Hepatocyte (in vitro differentiated cells): ENCODE measurements at regions not wholly inside any gene's neighbourhood (a gene's known extent, or its start where the extent isn't known, plus 50 kb on each side); places are given as distances from the start of the nearest gene placed in this dataset.

Experiments used
- EZH2 ChIP-seq: fragments of 200-600 bp; sonication (generic); IDR thresholded peaks from 2 replicates; pipeline ENCODE4 v1.6.1; 2016; ENCODE audit warnings: antibody characterized with exemption, mild to moderate bottlenecking, borderline replicate concordance
- EZH2phosphoT487 ChIP-seq: fragments of 200-600 bp; sonication (generic); IDR thresholded peaks from one replicate; pipeline ENCODE4 v1.6.1; 2018; ENCODE audit warnings: antibody characterized with exemption, mild to moderate bottlenecking, low read depth, moderate library complexity; ENCODE audit not compliant: unreplicated experiment, severe bottlenecking
- TF ChIP-seq, protein P1 (sequence below): fragments of 200-600 bp; sonication (generic); IDR thresholded peaks from 2 replicates; pipeline ENCODE4 v1.5.1; 2016; ENCODE audit warnings: antibody characterized with exemption, mild to moderate bottlenecking; ENCODE audit not compliant: poor library complexity

DNA sequence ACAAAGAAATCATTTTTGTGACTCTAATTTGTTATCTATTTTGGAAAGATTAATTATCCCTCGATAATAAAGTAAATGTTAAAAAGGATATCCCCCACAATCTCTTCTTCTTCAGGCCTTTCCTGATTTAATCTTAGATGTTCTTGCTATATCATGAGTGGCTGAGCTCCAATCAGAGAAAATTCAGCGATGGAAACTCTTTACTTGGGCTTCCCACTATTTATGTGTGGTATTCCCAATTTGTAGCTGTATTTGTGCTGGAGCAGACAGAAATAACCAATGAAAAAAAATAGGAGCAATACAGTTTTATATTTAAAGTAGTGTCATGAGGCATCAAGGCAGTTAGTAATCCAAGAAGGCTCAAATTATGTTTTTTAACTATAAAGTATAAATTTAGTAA is 539.1 kb downstream of the PRKD1 start:
- no peak for TF ChIP-seq EZH2
- TF ChIP-seq, protein P1, sequence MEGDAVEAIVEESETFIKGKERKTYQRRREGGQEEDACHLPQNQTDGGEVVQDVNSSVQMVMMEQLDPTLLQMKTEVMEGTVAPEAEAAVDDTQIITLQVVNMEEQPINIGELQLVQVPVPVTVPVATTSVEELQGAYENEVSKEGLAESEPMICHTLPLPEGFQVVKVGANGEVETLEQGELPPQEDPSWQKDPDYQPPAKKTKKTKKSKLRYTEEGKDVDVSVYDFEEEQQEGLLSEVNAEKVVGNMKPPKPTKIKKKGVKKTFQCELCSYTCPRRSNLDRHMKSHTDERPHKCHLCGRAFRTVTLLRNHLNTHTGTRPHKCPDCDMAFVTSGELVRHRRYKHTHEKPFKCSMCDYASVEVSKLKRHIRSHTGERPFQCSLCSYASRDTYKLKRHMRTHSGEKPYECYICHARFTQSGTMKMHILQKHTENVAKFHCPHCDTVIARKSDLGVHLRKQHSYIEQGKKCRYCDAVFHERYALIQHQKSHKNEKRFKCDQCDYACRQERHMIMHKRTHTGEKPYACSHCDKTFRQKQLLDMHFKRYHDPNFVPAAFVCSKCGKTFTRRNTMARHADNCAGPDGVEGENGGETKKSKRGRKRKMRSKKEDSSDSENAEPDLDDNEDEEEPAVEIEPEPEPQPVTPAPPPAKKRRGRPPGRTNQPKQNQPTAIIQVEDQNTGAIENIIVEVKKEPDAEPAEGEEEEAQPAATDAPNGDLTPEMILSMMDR = no peak
- no peak for TF ChIP-seq EZH2phosphoT487
